ENCODE measurements at regions not wholly inside any gene's neighbourhood (a gene's known extent, or its start where the extent isn't known, plus 50 kb on each side); places are given as distances from the start of the nearest gene placed in this dataset.
"Not testable (repeated sequence)": the region's sequence is repeated elsewhere in the genome, so short reads cannot be mapped to it uniquely, and the experiment has no call there.

GRCh38 chr10:23870651-23871610 lies 338.0 kb upstream of the KIAA1217 start:
- DNase-seq (ENCODE audit: low spot score) = no peak

- DNase-seq (ENCODE audit: low spot score) = no peak
Observed at GRCh38 chr10:23872290-23872689, 336.6 kb upstream of the KIAA1217 start.

GRCh38 chr10:23877791-23878320 lies 331.1 kb upstream of the KIAA1217 start:
- no peak for DNase-seq (ENCODE audit: low spot score)

GRCh38 chr10:23884670-23885069 lies 324.3 kb upstream of the KIAA1217 start:
- no peak for DNase-seq (ENCODE audit: low spot score)

- no peak for DNase-seq (ENCODE audit: low spot score)
Observed at GRCh38 chr10:23885853-23886252, 323.1 kb upstream of the KIAA1217 start.

GRCh38 chr10:23886355-23886754 lies 322.6 kb upstream of the KIAA1217 start:
- no peak for DNase-seq (ENCODE audit: low spot score)

GRCh38 chr10:23891301-23891700 lies 317.6 kb upstream of the KIAA1217 start:
- no peak for DNase-seq (ENCODE audit: low spot score)

- DNase-seq (ENCODE audit: low spot score) = no peak
Observed at GRCh38 chr10:23892296-23892695, 316.6 kb upstream of the KIAA1217 start.

GRCh38 chr10:23897267-23897666 lies 311.7 kb upstream of the KIAA1217 start:
- no peak for DNase-seq (ENCODE audit: low spot score)

- DNase-seq (ENCODE audit: low spot score) = no peak
Observed at GRCh38 chr10:23897861-23898260, 311.1 kb upstream of the KIAA1217 start.

GRCh38 chr10:23899166-23899565 lies 309.8 kb upstream of the KIAA1217 start:
- no peak for DNase-seq (ENCODE audit: low spot score)

- DNase-seq (ENCODE audit: low spot score) = no peak
Observed at GRCh38 chr10:23910291-23910690, 298.6 kb upstream of the KIAA1217 start.

- DNase-seq (ENCODE audit: low spot score) = no peak
Observed at GRCh38 chr10:23912884-23913404, 296.0 kb upstream of the KIAA1217 start.

- DNase-seq (ENCODE audit: low spot score) = no peak
Observed at GRCh38 chr10:23914641-23915040, 294.3 kb upstream of the KIAA1217 start.

GRCh38 chr10:23917251-23917840 lies 291.6 kb upstream of the KIAA1217 start:
- DNase-seq (ENCODE audit: low spot score) = no peak

- DNase-seq (ENCODE audit: low spot score) = no peak
Observed at GRCh38 chr10:23918090-23918723, 290.7 kb upstream of the KIAA1217 start.

GRCh38 chr10:23918839-23919238 lies 290.1 kb upstream of the KIAA1217 start:
- DNase-seq (ENCODE audit: low spot score) = no peak

GRCh38 chr10:23927576-23928325 lies 281.2 kb upstream of the KIAA1217 start:
- no peak for DNase-seq (ENCODE audit: low spot score)

- not testable (repeated sequence) for DNase-seq (ENCODE audit: low spot score)
Observed at GRCh38 chr10:23934023-23934422, 274.9 kb upstream of the KIAA1217 start.

- DNase-seq (ENCODE audit: low spot score) = no peak
Observed at GRCh38 chr10:23945845-23946244, 263.1 kb upstream of the KIAA1217 start.

- no peak for DNase-seq (ENCODE audit: low spot score)
Observed at GRCh38 chr10:23951841-23952240, 257.1 kb upstream of the KIAA1217 start.

Measured in CD4-positive, alpha-beta T cell treated with Interleukin-2 at 100 ng/mL for 4 hours (primary cell).